HG03439 (cell line): ENCODE measurements at regions not wholly inside any gene's neighbourhood (a gene's known extent, or its start where the extent isn't known, plus 50 kb on each side); places are given as distances from the start of the nearest gene placed in this dataset.
"Not testable (repeated sequence)": the region's sequence is repeated elsewhere in the genome, so short reads cannot be mapped to it uniquely, and the experiment has no call there.

Source experiments
- ATAC-seq: cut with Tn5 transposase; IDR thresholded peaks from one replicate; pipeline ENCODE4 v1.9.1; 2021; ENCODE audit warnings: mild to moderate bottlenecking, moderate library complexity; ENCODE audit not compliant: unreplicated experiment

- ATAC-seq: no peak
Observed at GRCh38 chr5:68027519-68027918, 188.0 kb upstream of the PIK3R1 start.

- no peak for ATAC-seq
Observed at GRCh38 chr5:68026092-68026885, 189.3 kb upstream of the PIK3R1 start.

GRCh38 chr5:68024426-68024825 lies 191.1 kb upstream of the PIK3R1 start:
- ATAC-seq: no peak

- no peak for ATAC-seq
Observed at GRCh38 chr5:68021916-68022315, 193.6 kb upstream of the PIK3R1 start.

GRCh38 chr5:68021227-68021626 lies 194.3 kb upstream of the PIK3R1 start:
- no peak for ATAC-seq

GRCh38 chr5:68020461-68020969 lies 195.0 kb upstream of the PIK3R1 start:
- ATAC-seq: not testable (repeated sequence)

GRCh38 chr5:68015381-68016302 lies 199.9 kb upstream of the PIK3R1 start:
- ATAC-seq: no peak

GRCh38 chr5:68012831-68013230 lies 202.7 kb upstream of the PIK3R1 start:
- ATAC-seq: no peak

- no peak for ATAC-seq
Observed at GRCh38 chr5:68012429-68012828, 203.1 kb upstream of the PIK3R1 start.

GRCh38 chr5:68011801-68012200 lies 203.8 kb upstream of the PIK3R1 start:
- no peak for ATAC-seq

GRCh38 chr5:68011259-68011760 lies 204.2 kb upstream of the PIK3R1 start:
- ATAC-seq: no peak

GRCh38 chr5:68010740-68011139 lies 204.8 kb upstream of the PIK3R1 start:
- ATAC-seq: no peak

- no peak for ATAC-seq
Observed at GRCh38 chr5:68007451-68007850, 208.1 kb upstream of the PIK3R1 start.

- no peak for ATAC-seq
Observed at GRCh38 chr5:68002836-68003235, 212.7 kb upstream of the PIK3R1 start.

- no peak for ATAC-seq
Observed at GRCh38 chr5:68000805-68001204, 214.8 kb upstream of the PIK3R1 start.

GRCh38 chr5:67999391-67999790 lies 216.2 kb upstream of the PIK3R1 start:
- no peak for ATAC-seq

GRCh38 chr5:67998709-67999261 lies 216.8 kb upstream of the PIK3R1 start:
- no peak for ATAC-seq

- ATAC-seq: no peak
Observed at GRCh38 chr5:67997892-67998457, 217.6 kb upstream of the PIK3R1 start.

- ATAC-seq: no peak
Observed at GRCh38 chr5:67997148-67997547, 218.4 kb upstream of the PIK3R1 start.

GRCh38 chr5:67996596-67996995 lies 219.0 kb upstream of the PIK3R1 start:
- no peak for ATAC-seq

- no peak for ATAC-seq
Observed at GRCh38 chr5:67992923-67993322, 222.6 kb upstream of the PIK3R1 start.
